ENCODE measurements at regions not wholly inside any gene's neighbourhood (a gene's known extent, or its start where the extent isn't known, plus 50 kb on each side); places are given as distances from the start of the nearest gene placed in this dataset.
"Not testable (repeated sequence)": the region's sequence is repeated elsewhere in the genome, so short reads cannot be mapped to it uniquely, and the experiment has no call there.

DNA sequence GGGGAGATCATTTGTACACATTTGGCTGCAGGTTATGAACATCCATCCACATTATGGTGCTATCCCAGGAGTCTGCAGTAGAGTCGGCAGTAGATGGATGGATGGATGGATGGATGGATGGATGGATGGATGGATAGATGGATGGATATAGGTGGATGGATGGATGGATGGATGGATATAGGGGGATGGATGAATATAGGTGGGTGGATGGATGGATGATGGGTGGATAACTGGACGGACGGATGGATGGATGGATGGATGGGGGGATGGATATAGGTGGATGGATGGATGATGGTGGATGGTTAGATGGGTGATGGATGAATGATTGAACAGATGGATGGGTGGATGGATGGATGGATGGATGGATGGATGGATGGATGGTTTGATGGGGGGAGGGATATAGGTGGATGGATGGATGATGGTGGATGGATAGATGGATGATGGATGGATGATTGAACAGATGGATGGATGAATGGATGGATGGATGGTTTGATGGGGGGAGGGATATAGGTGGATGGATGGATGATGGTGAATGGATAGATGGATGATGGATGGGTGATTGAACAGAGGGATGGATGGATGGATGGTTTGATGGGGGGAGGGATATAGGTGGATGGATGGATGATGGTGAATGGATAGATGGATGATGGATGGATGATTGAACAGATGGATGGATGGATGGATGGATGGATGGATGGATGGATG is 65.3 kb upstream of the PRR5 start:
- H3K27ac ChIP-seq (ENCODE audit: low read depth, low read length); H3K27ac Mint-ChIP-seq; H3K4me1 Mint-ChIP-seq; POLR2A ChIA-PET (ENCODE audit: partially characterized antibody); H3K27me3 Mint-ChIP-seq; DNase-seq; H3K9me3 ChIP-seq (ENCODE audit: control insufficient read depth in 1 of 2, low read length in 2 of 2); H3K27me3 ChIP-seq (ENCODE audit: insufficient read depth, low read length); H3K9me3 Mint-ChIP-seq; H3K36me3 ChIP-seq (ENCODE audit: insufficient read depth, low read length); H3K36me3 Mint-ChIP-seq; intact Hi-C loops (cut with micrococcal nuclease); H3K4me3 ChIP-seq (ENCODE audit: low read length in 2 of 2); H3K4me3 Mint-ChIP-seq: not testable (repeated sequence)
- H3K4me1 ChIP-seq (ENCODE audit: insufficient read depth, low read length), result peaks cover 22% of the 10 kb centered on the region
- CTCF ChIA-PET (ENCODE audit: partially characterized antibody), result interaction anchor here (1.3 kb wide), 1 partner anchor 9 kb away, joined by 3 read pairs; no protein-coding TSS in a partner anchor

DNA sequence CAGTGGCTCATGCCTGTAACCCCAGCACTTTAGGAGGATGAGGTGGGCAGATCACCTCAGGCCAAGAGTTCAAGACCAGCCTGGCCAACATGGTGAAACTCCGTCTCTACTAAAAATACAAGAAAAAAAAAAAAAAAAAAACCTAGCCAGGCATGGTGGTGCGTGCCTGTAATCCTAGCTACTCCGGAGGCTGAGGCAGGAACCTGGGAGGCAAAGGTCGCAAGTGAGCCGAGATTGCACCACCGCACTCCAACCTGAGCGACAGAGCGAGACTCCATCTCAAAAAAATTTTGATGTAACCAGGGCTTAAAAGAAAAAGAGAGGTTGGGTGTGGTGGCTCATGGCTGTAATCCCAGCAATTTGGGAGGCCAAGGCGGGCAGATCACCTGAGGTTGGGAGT is 66.4 kb upstream of the PRR5 start:
- H3K27me3 ChIP-seq (ENCODE audit: insufficient read depth, low read length); H3K36me3 ChIP-seq (ENCODE audit: insufficient read depth, low read length); H3K4me1 Mint-ChIP-seq; POLR2A ChIA-PET (ENCODE audit: partially characterized antibody); H3K4me3 ChIP-seq (ENCODE audit: low read length in 2 of 2); H3K27me3 Mint-ChIP-seq; DNase-seq; H3K4me3 Mint-ChIP-seq; H3K27ac ChIP-seq (ENCODE audit: low read depth, low read length); intact Hi-C loops (cut with micrococcal nuclease); H3K27ac Mint-ChIP-seq; H3K9me3 ChIP-seq (ENCODE audit: control insufficient read depth in 1 of 2, low read length in 2 of 2); H3K36me3 Mint-ChIP-seq; H3K9me3 Mint-ChIP-seq: not testable (repeated sequence)
- CTCF ChIA-PET (ENCODE audit: partially characterized antibody), result interaction anchor here (1.3 kb wide), 1 partner anchor 8 kb away, joined by 3 read pairs; no protein-coding TSS in a partner anchor
- H3K4me1 ChIP-seq (ENCODE audit: insufficient read depth, low read length), result peaks cover 22% of the 10 kb centered on the region

DNA sequence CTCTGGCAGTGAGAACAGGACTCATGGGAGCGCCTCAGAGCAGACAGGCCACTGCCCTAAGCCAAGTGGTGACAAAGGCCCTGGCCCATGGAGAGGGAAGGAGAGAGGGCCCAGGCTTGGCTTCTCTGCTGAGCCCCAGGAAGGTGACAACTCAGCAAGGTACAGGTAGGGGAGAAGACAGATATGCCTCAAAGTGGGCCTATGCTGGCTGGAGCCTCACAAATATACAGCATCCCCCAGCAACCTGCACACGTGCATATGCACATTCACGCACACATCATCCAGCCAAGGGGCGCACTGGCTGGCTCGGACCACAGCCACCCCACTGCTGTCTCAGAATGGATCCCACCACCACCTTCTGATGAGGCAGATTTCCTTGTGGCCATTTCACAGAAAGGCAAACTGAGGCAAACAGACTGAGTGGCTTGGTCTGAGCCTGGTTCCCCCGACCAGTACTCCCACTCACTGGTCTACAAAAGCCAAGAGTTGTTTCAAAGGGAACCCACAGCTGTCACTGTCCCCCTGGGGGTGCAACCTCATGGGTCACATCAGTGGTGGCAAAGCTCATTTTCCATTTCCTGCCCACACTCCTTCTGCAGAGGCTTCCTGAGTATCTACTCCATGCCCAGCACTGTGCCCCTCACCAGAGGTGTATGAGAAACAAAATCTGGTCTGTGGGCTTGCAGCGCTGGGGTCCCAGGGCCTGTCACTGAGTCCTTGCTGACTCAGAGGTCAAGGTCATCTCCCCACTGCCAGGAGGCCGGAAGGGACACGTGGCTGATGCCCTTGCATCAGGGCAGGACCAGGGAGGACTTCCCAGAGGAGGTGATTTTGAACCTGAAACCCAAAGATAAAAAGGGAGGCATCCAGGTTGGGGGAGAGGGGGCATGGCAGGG is 67.3 kb upstream of the PRR5 start:
- peaks cover 0 to 4% (median 0%) of the 10 kb centered on the region in 8 donors for H3K9me3 Mint-ChIP-seq
- H3K4me1 ChIP-seq (ENCODE audit: insufficient read depth, low read length), result peaks cover 22% of the 10 kb centered on the region
- no peak overlapping the region for H3K4me3 ChIP-seq (ENCODE audit: low read length in 2 of 2)
- CTCF ChIA-PET (ENCODE audit: partially characterized antibody), result no interaction called here
- H3K9me3 ChIP-seq (ENCODE audit: control insufficient read depth in 1 of 2, low read length in 2 of 2), result no peaks in the 10 kb centered on the region
- H3K4me1 Mint-ChIP-seq, result peaks cover 0 to 6% (median 2%) of the 10 kb centered on the region in 4 donors
- H3K4me3 Mint-ChIP-seq, result no peak overlapping the region
- peaks cover 0 to 4% of the 10 kb centered on the region in 2 donors for H3K27me3 Mint-ChIP-seq
- intact Hi-C loops (cut with micrococcal nuclease), result no loop called here
- H3K36me3 Mint-ChIP-seq, result no peaks in the 10 kb centered on the region
- POLR2A ChIA-PET (ENCODE audit: partially characterized antibody), result no interaction called here
- no peak for DNase-seq
- H3K27ac Mint-ChIP-seq, result peak overlapping the region in 1 of 7 donors; percentile 46
- H3K36me3 ChIP-seq (ENCODE audit: insufficient read depth, low read length), result no peaks in the 10 kb centered on the region
- H3K27me3 ChIP-seq (ENCODE audit: insufficient read depth, low read length), result no peaks in the 10 kb centered on the region
- no peak overlapping the region for H3K27ac ChIP-seq (ENCODE audit: low read depth, low read length)

DNA sequence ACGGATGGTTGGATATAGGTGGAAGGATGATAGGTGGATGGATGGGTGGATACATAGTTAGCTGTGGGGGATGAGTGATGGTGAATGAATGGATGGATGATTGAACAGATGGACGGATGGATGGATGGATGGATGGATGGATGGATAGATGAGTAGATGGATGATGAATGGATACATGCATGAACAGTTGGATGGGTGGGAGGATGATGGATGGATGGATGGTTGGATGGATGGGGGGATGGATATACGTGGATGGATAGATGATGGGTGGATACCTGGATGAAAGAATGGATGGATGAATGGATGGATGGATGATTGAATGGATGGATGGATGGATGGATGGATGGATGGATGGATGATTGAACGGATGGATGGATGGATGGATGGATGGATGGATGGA is 68.4 kb upstream of the PRR5 start:
- Mint-ChIP-seq H3K27ac (no peak overlapping the region), H3K36me3 (no peaks in the 10 kb centered on the region), H3K4me1 (peaks cover 0 to 6% (median 2%) of the 10 kb centered on the region in 4 donors), H3K4me3 (no peak overlapping the region), H3K27me3 (no peaks in the 10 kb centered on the region), H3K9me3 (peaks cover 0 to 4% (median 0%) of the 10 kb centered on the region in 8 donors)
- peaks cover 22% of the 10 kb centered on the region for H3K4me1 ChIP-seq (ENCODE audit: insufficient read depth, low read length)
- no peak overlapping the region for H3K27ac ChIP-seq (ENCODE audit: low read depth, low read length)
- ChIA-PET POLR2A (ENCODE audit: partially characterized antibody) (no interaction called here), CTCF (ENCODE audit: partially characterized antibody) (no interaction called here)
- no peaks in the 10 kb centered on the region for H3K36me3 ChIP-seq (ENCODE audit: insufficient read depth, low read length)
- no peak overlapping the region for H3K4me3 ChIP-seq (ENCODE audit: low read length in 2 of 2)
- no peaks in the 10 kb centered on the region for H3K9me3 ChIP-seq (ENCODE audit: control insufficient read depth in 1 of 2, low read length in 2 of 2)
- no peaks in the 10 kb centered on the region for H3K27me3 ChIP-seq (ENCODE audit: insufficient read depth, low read length)
- no peak for DNase-seq
- intact Hi-C loops (cut with micrococcal nuclease), result no loop called here

DNA sequence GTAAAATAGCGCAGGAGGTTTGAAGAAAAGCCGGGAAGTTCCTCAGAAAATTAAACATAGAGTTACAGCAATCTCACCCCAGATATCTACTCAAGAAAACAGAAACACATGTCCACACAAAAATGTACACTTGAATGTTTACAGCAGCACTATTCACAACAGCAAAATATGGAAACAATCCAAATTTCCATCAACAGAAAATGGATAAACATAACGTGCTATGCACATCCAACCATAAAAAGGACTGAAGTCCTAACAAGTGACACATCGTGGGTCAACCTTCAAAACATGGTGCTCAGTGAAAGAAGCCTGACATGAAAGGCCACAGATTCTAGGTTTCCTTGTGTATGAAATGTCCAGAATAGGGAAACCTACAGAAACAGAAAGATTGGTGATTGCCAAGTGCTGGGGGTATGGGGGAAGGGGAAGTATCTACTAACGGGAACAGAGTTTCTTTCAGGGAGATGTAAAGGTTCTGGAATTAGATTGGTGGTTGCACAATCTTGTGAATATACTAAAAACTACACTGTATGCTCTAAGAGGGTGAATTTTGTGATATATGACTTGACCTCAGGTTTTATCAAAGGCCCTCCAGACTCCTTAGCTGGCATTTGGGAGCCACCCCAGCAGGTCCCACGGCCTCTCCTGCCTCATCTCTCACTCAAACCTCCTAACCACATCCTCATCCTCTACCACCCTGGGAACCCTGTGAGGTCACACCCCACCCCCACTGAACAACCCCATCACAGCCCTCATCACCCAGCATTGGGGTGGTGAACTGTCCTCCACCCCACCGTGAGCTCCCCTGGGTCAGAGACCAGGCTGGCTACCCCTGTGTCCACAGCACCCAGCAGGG is 69.2 kb upstream of the PRR5 start:
- POLR2A ChIA-PET (ENCODE audit: partially characterized antibody), result no interaction called here
- no peak overlapping the region for H3K4me3 ChIP-seq (ENCODE audit: low read length in 2 of 2)
- no peaks in the 10 kb centered on the region for H3K36me3 ChIP-seq (ENCODE audit: insufficient read depth, low read length)
- peaks cover 22% of the 10 kb centered on the region for H3K4me1 ChIP-seq (ENCODE audit: insufficient read depth, low read length)
- H3K9me3 Mint-ChIP-seq, result peaks cover 0 to 4% (median 0%) of the 10 kb centered on the region in 8 donors
- CTCF ChIA-PET (ENCODE audit: partially characterized antibody), result no interaction called here
- no peak overlapping the region for H3K27ac Mint-ChIP-seq
- H3K4me3 Mint-ChIP-seq, result no peak overlapping the region
- intact Hi-C loops (cut with micrococcal nuclease), result no loop called here
- no peaks in the 10 kb centered on the region for H3K27me3 Mint-ChIP-seq
- peaks cover 0 to 6% (median 2%) of the 10 kb centered on the region in 4 donors for H3K4me1 Mint-ChIP-seq
- H3K36me3 Mint-ChIP-seq, result no peaks in the 10 kb centered on the region
- H3K27me3 ChIP-seq (ENCODE audit: insufficient read depth, low read length), result no peaks in the 10 kb centered on the region
- DNase-seq, result no peak
- no peak overlapping the region for H3K27ac ChIP-seq (ENCODE audit: low read depth, low read length)
- no peaks in the 10 kb centered on the region for H3K9me3 ChIP-seq (ENCODE audit: control insufficient read depth in 1 of 2, low read length in 2 of 2)

DNA sequence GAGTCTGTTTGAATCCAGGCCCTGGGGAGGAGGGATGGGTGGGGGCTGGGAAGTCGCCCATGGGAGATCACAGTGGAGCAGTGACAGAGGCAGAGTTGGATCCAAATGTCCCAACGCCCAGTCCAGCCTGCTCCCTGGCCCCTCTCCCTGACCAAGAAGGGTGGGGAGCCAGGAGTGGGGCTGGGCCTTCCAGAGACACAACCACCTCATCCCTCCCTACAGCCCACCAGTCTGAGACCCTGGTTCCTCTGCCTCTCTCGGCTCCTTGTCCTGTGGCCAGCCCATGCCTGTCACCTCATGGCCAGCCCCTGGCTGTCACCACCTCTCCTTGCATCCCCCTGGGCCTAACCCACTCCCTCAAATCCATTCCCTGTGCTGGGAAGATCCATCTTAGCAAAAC is 71.2 kb upstream of the PRR5 start:
- no peaks in the 10 kb centered on the region for H3K36me3 ChIP-seq (ENCODE audit: insufficient read depth, low read length)
- ChIA-PET POLR2A (ENCODE audit: partially characterized antibody) (no interaction called here), CTCF (ENCODE audit: partially characterized antibody) (interaction anchor here (2.6 kb wide), 1 partner anchor 638 kb away, joined by 14 read pairs; no protein-coding TSS in a partner anchor)
- Mint-ChIP-seq H3K27me3 (peaks cover 0 to 2% of the 10 kb centered on the region in 2 donors), H3K4me3 (no peak overlapping the region), H3K27ac (peak overlapping the region in 2 of 7 donors; percentile 33 to 62), H3K36me3 (no peaks in the 10 kb centered on the region), H3K4me1 (peaks cover 0 to 11% (median 6%) of the 10 kb centered on the region in 4 donors), H3K9me3 (peaks cover 0 to 4% (median 0%) of the 10 kb centered on the region in 8 donors)
- H3K4me1 ChIP-seq (ENCODE audit: insufficient read depth, low read length), result peaks cover 22% of the 10 kb centered on the region
- DNase-seq, result no peak
- intact Hi-C loops (cut with micrococcal nuclease), result no loop called here
- H3K27me3 ChIP-seq (ENCODE audit: insufficient read depth, low read length), result no peaks in the 10 kb centered on the region
- no peaks in the 10 kb centered on the region for H3K9me3 ChIP-seq (ENCODE audit: control insufficient read depth in 1 of 2, low read length in 2 of 2)
- no peak overlapping the region for H3K27ac ChIP-seq (ENCODE audit: low read depth, low read length)
- no peak overlapping the region for H3K4me3 ChIP-seq (ENCODE audit: low read length in 2 of 2)

DNA sequence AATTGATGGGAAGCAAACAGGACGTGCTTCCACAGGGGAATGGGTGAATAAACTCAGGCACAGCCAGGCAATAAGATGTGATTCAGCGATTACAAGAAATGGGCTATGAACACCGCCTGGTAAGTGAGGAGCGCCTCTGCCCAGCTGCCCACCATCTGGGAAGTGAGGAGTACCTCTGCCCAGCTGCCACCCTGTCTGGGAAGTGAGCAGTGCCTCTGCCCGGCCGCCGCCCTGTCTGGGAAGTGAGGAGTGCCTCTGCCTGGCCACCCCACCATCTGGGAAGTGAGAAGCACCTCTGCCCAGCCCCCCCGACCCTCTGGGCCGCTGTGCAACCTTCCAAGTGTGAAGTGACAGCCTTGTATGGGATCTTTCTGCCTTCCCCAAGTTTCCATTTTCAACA is 73.2 kb upstream of the PRR5 start:
- Mint-ChIP-seq H3K9me3 (peaks cover 0 to 4% (median 0%) of the 10 kb centered on the region in 8 donors), H3K27ac (no peak overlapping the region), H3K4me3 (no peak overlapping the region), H3K4me1 (peaks cover 0 to 11% (median 5%) of the 10 kb centered on the region in 4 donors), H3K36me3 (no peaks in the 10 kb centered on the region), H3K27me3 (peaks cover 0 to 2% of the 10 kb centered on the region in 2 donors)
- ChIA-PET CTCF (ENCODE audit: partially characterized antibody) (interaction anchor here (6.7 kb wide), 1 partner anchor 634 kb away, joined by 122 read pairs; no protein-coding TSS in a partner anchor), POLR2A (ENCODE audit: partially characterized antibody) (no interaction called here)
- Histone ChIP-seq H3K9me3 (ENCODE audit: control insufficient read depth in 1 of 2, low read length in 2 of 2) (no peaks in the 10 kb centered on the region), H3K4me3 (ENCODE audit: low read length in 2 of 2) (no peak overlapping the region), H3K4me1 (ENCODE audit: insufficient read depth, low read length) (peaks cover 16% of the 10 kb centered on the region), H3K27me3 (ENCODE audit: insufficient read depth, low read length) (no peaks in the 10 kb centered on the region), H3K36me3 (ENCODE audit: insufficient read depth, low read length) (no peaks in the 10 kb centered on the region), H3K27ac (ENCODE audit: low read depth, low read length) (no peak overlapping the region)
- DNase-seq, result no peak
- intact Hi-C loops (cut with micrococcal nuclease), result loop anchor here (10.0 kb wide), 1 partner anchor 744 kb away; no protein-coding TSS in a partner anchor

All from CD4-positive, alpha-beta memory T cell (primary cell).